ENCODE measurements at regions not wholly inside any gene's neighbourhood (a gene's known extent, or its start where the extent isn't known, plus 50 kb on each side); places are given as distances from the start of the nearest gene placed in this dataset.

- no peak for TF ChIP-seq CTCF (IDR thresholded peaks at IDR 0.05 in 2 of 3, conservative IDR thresholded peaks at IDR 0.05 in 1 of 3; ENCODE audit: insufficient read depth in 2 of 3, low read depth in 1 of 3, low read length in 3 of 3)
- no peak for TF ChIP-seq ZBTB34 (CRISPR knock-in tag; IDR thresholded peaks at IDR 0.05)
- no peak for TF ChIP-seq ATF3 (IDR thresholded peaks at IDR 0.05)
- TF ChIP-seq ATF3 (CRISPR knock-in tag; conservative IDR thresholded peaks at IDR 0.05): no peak
- no peak for TF ChIP-seq IRF1 (CRISPR knock-in tag; IDR thresholded peaks at IDR 0.05; ENCODE audit: borderline replicate concordance)
- TF ChIP-seq FOXA3 (CRISPR knock-in tag; conservative IDR thresholded peaks at IDR 0.05 in 1 of 2, IDR thresholded peaks at IDR 0.05 in 1 of 2): no peak
- no peak for TF ChIP-seq EZH2 (IDR thresholded peaks at IDR 0.05; ENCODE audit: borderline replicate concordance, low read depth, low read length)
- TF ChIP-seq PHF21A (IDR thresholded peaks at IDR 0.05; ENCODE audit: borderline replicate concordance, low read depth): no peak
- no peak for TF ChIP-seq YY1 (IDR thresholded peaks at IDR 0.05; ENCODE audit: borderline replicate concordance in 1 of 3, control insufficient read depth in 1 of 3, extremely low read depth in 1 of 3, insufficient read depth in 3 of 3, insufficient read length in 1 of 3, insufficient replicate concordance in 2 of 3, low read depth in 1 of 3, low read length in 2 of 3)
These were observed 159.3 kb downstream of the ZNF33B start for GRCh38 chr10:42479057-42479456.

Data from K562 (cell line).